IMR-90 (cell line): ENCODE measurements at regions not wholly inside any gene's neighbourhood (a gene's known extent, or its start where the extent isn't known, plus 50 kb on each side); places are given as distances from the start of the nearest gene placed in this dataset.

Experiments used
- ATAC-seq: fragments of 200-7000 bp; cut with Tn5 transposase; 2 replicates; pipeline ENCODE4 v1.9.1; 2020; ENCODE audit warnings: low read depth, mild to moderate bottlenecking, moderate library complexity
- BruUV-seq: library from RNA; stranded (reverse); fragments of 400-500 nt; replicated peaks from 2 replicates; lab custom pipeline; 2021; lab: Mats Ljungman, UMichigan
- CTCF ChIA-PET: fragments of 300-600 bp; formaldehyde crosslinking; extraction: SDS; loops from one replicate; lab custom pipeline; 2021; ENCODE audit warnings: antibody characterized with exemption; lab: Yijun Ruan, JAX
- POLR2A ChIA-PET: fragments of 300-600 bp; sonication (Branson Sonifier 250); formaldehyde crosslinking; loops from one replicate; lab custom pipeline; 2022; ENCODE audit warnings: antibody characterized with exemption; ENCODE audit not compliant: unreplicated experiment; lab: Charles Lee
- DNase-seq: peaks from one replicate; pipeline ENCODE4 v3.0.0; 2013
- H2AFZ ChIP-seq: replicated peaks from 2 replicates; pipeline ENCODE3; 2013; ENCODE audit warnings: low read length, mild to moderate bottlenecking; ENCODE audit not compliant: poor library complexity
- H2AK5ac ChIP-seq: 2 replicates; pipeline ENCODE4 v1.6.1; 2013; ENCODE audit warnings: low read depth, low read length, inconsistent platforms
- H2AK9ac ChIP-seq: replicated peaks from 2 replicates; pipeline ENCODE3; 2013; ENCODE audit warnings: mild to moderate bottlenecking, low read depth, low read length, moderate library complexity; ENCODE audit not compliant: poor library complexity
- H2BK120ac ChIP-seq: 2 replicates; pipeline ENCODE4 v1.6.1; 2013; ENCODE audit warnings: low read depth, low read length, inconsistent platforms
- H2BK15ac ChIP-seq: 3 replicates; pipeline ENCODE4 v1.6.1; 2013; ENCODE audit warnings: low read depth, low read length, inconsistent platforms
- H2BK20ac ChIP-seq: 2 replicates; pipeline ENCODE4 v1.6.1; 2013; ENCODE audit warnings: low read depth, mild to moderate bottlenecking, inconsistent platforms, low read length, moderate library complexity
- H2BK5ac ChIP-seq: 2 replicates; pipeline ENCODE4 v1.6.1; 2013; ENCODE audit warnings: mild to moderate bottlenecking, low read depth, low read length, inconsistent platforms; ENCODE audit not compliant: poor library complexity, severe bottlenecking
- H3K14ac ChIP-seq: replicated peaks from 2 replicates; pipeline ENCODE4 v1.6.1; 2013; ENCODE audit warnings: low read depth, low read length, inconsistent platforms
- H3K18ac ChIP-seq: 2 replicates; pipeline ENCODE4 v1.6.1; 2013; ENCODE audit warnings: low read depth, low read length, control low read depth
- H3K23ac ChIP-seq: 2 replicates; pipeline ENCODE4 v1.6.1; 2013; ENCODE audit warnings: low read depth, low read length, inconsistent platforms
- H3K27ac ChIP-seq: 2 replicates; pipeline ENCODE4 v1.5.1; 2013; ENCODE audit warnings: mild to moderate bottlenecking, control low read depth, low read length; ENCODE audit not compliant: insufficient read depth
- H3K27me3 ChIP-seq: 2 replicates; pipeline ENCODE4 v1.6.1; 2013; ENCODE audit warnings: low read length; ENCODE audit not compliant: control insufficient read depth, insufficient read depth
- H3K36me3 ChIP-seq: 2 replicates; pipeline ENCODE4 v1.6.1; 2013; ENCODE audit warnings: low read length, mixed read lengths; ENCODE audit not compliant: control insufficient read depth, insufficient read depth
- H3K4ac ChIP-seq: 2 replicates; pipeline ENCODE4 v1.6.1; 2013; ENCODE audit warnings: low read depth, low read length, inconsistent platforms
- H3K4me1 ChIP-seq: 2 replicates; pipeline ENCODE4 v1.6.1; 2013; ENCODE audit warnings: low read length, mixed read lengths; ENCODE audit not compliant: control insufficient read depth, insufficient read depth
- H3K4me2 ChIP-seq: 2 replicates; pipeline ENCODE4 v1.6.1; 2013; ENCODE audit warnings: low read depth, mild to moderate bottlenecking, control low read depth, low read length, moderate library complexity
- H3K4me3 ChIP-seq: 2 replicates; pipeline ENCODE4 v1.5.1; 2013; ENCODE audit warnings: low read depth, mild to moderate bottlenecking, control low read depth, low read length, moderate library complexity; ENCODE audit not compliant: insufficient read depth
- H3K56ac ChIP-seq: 2 replicates; pipeline ENCODE4 v1.6.1; 2013; ENCODE audit warnings: low read length, inconsistent platforms; ENCODE audit not compliant: insufficient read depth; ENCODE audit errors: extremely low read depth
- H3K79me1 ChIP-seq, 2 experiments: 2 replicates each; pipeline ENCODE4 v1.6.1; 2013; ENCODE audit warnings: low read length in 2 of 2, inconsistent platforms in 1 of 2, low read depth in 1 of 2
- H3K9ac ChIP-seq: 2 replicates; pipeline ENCODE4 v1.6.1; 2013; ENCODE audit warnings: low read depth, low read length, control low read depth
- H3K9me1 ChIP-seq: 2 replicates; pipeline ENCODE4 v1.6.1; 2013; ENCODE audit warnings: low read length, inconsistent platforms; ENCODE audit not compliant: insufficient read depth
- H3K9me3 ChIP-seq: 2 replicates; pipeline ENCODE4 v1.6.1; 2013; ENCODE audit warnings: low read length; ENCODE audit not compliant: control insufficient read depth, insufficient read depth
- H4K20me1 ChIP-seq: 2 replicates; pipeline ENCODE4 v1.6.1; 2013; ENCODE audit warnings: low read length, inconsistent platforms; ENCODE audit not compliant: insufficient read depth
- H4K5ac ChIP-seq: 2 replicates; pipeline ENCODE4 v1.6.1; 2013; ENCODE audit warnings: mild to moderate bottlenecking, low read depth, low read length, control low read depth
- H4K8ac ChIP-seq, 2 experiments: 2 replicates each; pipeline ENCODE4 v1.6.1; 2013; ENCODE audit warnings: low read depth in 2 of 2, low read length in 2 of 2, control low read depth in 1 of 2, inconsistent platforms in 1 of 2
- H4K91ac ChIP-seq: 2 replicates; pipeline ENCODE4 v1.6.1; 2013; ENCODE audit warnings: low read depth, low read length, inconsistent platforms; ENCODE audit not compliant: insufficient read depth
- CEBPB ChIP-seq: IDR thresholded peaks from 2 replicates; pipeline ENCODE4 v1.6.1; 2012; ENCODE audit warnings: low read depth, low read length, improper control_type of control experiment
- CHD1 ChIP-seq: IDR thresholded peaks from 2 replicates; pipeline ENCODE4 v1.6.1; 2012; ENCODE audit warnings: low read depth, low read length, improper control_type of control experiment
- FOS ChIP-seq: fragments of 150-350 bp; IDR thresholded peaks from 2 replicates; pipeline ENCODE4 v1.6.1; 2016; ENCODE audit warnings: low read depth, low read length
- MAZ ChIP-seq: IDR thresholded peaks from 2 replicates; pipeline ENCODE4 v1.6.1; 2012; ENCODE audit warnings: low read depth, mild to moderate bottlenecking, low read length, improper control_type of control experiment, moderate library complexity, borderline replicate concordance
- MXI1 ChIP-seq: IDR thresholded peaks from 2 replicates; pipeline ENCODE4 v1.6.1; 2012; ENCODE audit warnings: low read depth, mild to moderate bottlenecking, low read length, moderate library complexity, borderline replicate concordance
- POLR2A ChIP-seq: IDR thresholded peaks from 2 replicates; pipeline ENCODE4 v1.6.1; 2012; ENCODE audit warnings: mild to moderate bottlenecking, low read depth, low read length
- SMC3 ChIP-seq: fragments of 150-350 bp; IDR thresholded peaks from 2 replicates; pipeline ENCODE4 v1.6.1; 2016; ENCODE audit warnings: low read depth, mild to moderate bottlenecking, antibody characterized with exemption, low read length, moderate library complexity
- WGBS, 2 experiments: methylation state at CpG; one replicate each; pipeline versions ENCODE4 v1.1.5 to v1.1.7; 2013; ENCODE audit warnings: missing lambda C conversion rate in 2 of 2; ENCODE audit not compliant: insufficient read length in 1 of 2; ENCODE audit errors: extremely low coverage in 2 of 2; 5-methylcytosine and 5-hydroxymethylcytosine counted together
- dilution Hi-C: fragments of 300-500 bp; cut with HindIII; formaldehyde crosslinking; loops from one replicate; pipeline ENCODE4 v1.14.3; 2018; ENCODE audit warnings: low sequenced_read_pairs; ENCODE audit not compliant: unreplicated experiment
- in situ Hi-C: fragments of 300-500 bp; cut with MboI; formaldehyde crosslinking; loops from 3 replicates; pipeline ENCODE4 v1.14.3; 2019; ENCODE audit warnings: low sequenced_read_pairs, inconsistent platforms, mixed read lengths
- intact Hi-C: fragments of 100-400 bp; cut with micrococcal nuclease; formaldehyde crosslinking; loops from 2 replicates; pipeline ENCODE4 v1.10.0; 2022

- intact Hi-C loops (loop anchor here (1.0 to 5.0 kb wide), 4 partner anchors 27 to 114 kb away; partner anchors contain the start of gene DUSP5), in situ Hi-C loops (no loop called here), dilution Hi-C loops (no loop called here)
- BruUV-seq = no TSS peak
- Histone ChIP-seq H3K18ac (peak overlapping the region; percentile 79), H3K9me1 (peaks cover 23% of the 10 kb centered on the region), H3K4me1 (peaks cover 13% of the 10 kb centered on the region), H3K4me2 (peak overlapping the region; percentile 26; the same call in 1 of the 2 replicates), H2BK20ac (peak overlapping the region; percentile 70), H4K91ac (peak overlapping the region; percentile 79), H2AFZ (peak overlapping the region; percentile 79), H3K9me3 (no peaks in the 10 kb centered on the region), H3K27me3 (no peaks in the 10 kb centered on the region), H4K8ac (peak overlapping the region; percentile 65 to 93), H3K23ac (peak overlapping the region; percentile 82), H2AK5ac (peak overlapping the region; percentile 99), H2BK120ac (peak overlapping the region; percentile 97), H3K4ac (peak overlapping the region; percentile 96), H2BK5ac (peak overlapping the region; percentile 95), H4K5ac (peak overlapping the region; percentile 81), H3K4me3 (no peak overlapping the region), H4K20me1 (no peaks in the 10 kb centered on the region), H3K14ac (peak overlapping the region; percentile 86), H2AK9ac (peak overlapping the region; percentile 77), H2BK15ac (peak overlapping the region; percentile 71; the same call in 2 of the 3 replicates), H3K79me1 (no peaks in the 10 kb centered on the region), H3K56ac (peak overlapping the region; percentile 68), H3K27ac (peak overlapping the region; percentile 87), H3K36me3 (no peaks in the 10 kb centered on the region), H3K9ac (peak overlapping the region; percentile 1; the same call in 1 of the 2 replicates)
- 100% methylated on average over 1 of the region's 14 CpGs; no CpG with 5 or more reads in 1 of the 2 experiments for WGBS, 2 experiments
- POLR2A ChIA-PET = interaction anchor here (0.6 to 0.9 kb wide), 3 partner anchors 46 to 122 kb away, joined by 3 to 4 read pairs (median 3); partner anchors contain the start of gene SMNDC1
- DNase-seq (peak; percentile 91), ATAC-seq (peak; percentile 81)
- CTCF ChIA-PET = interaction anchor here (0.6 kb wide), 2 partner anchors 11 to 94 kb away, joined by 3 read pairs; no protein-coding TSS in a partner anchor
- TF ChIP-seq SMC3 = 0 out of 2 replicates have a peak, but pooled peaks have one; percentile 8
- no peak for TF ChIP-seq CHD1
- TF ChIP-seq POLR2A = peak; percentile 32; the same call in 1 of the 2 replicates
- TF ChIP-seq FOS = 0 out of 2 replicates have a peak, but pooled peaks have one; percentile 19
- TF ChIP-seq CEBPB = no peak; the same call in 1 of the 2 replicates
- TF ChIP-seq MXI1 = peak; percentile 9; the same call in 1 of the 2 replicates
- TF ChIP-seq MAZ = peak; percentile 79
Observed at GRCh38 chr10:110426294-110427181, 71.2 kb upstream of the DUSP5 start.
